NCI-H1092 (cell line): ENCODE measurements at regions not wholly inside any gene's neighbourhood (a gene's known extent, or its start where the extent isn't known, plus 50 kb on each side); places are given as distances from the start of the nearest gene placed in this dataset.
A peak's percentile ranks its signal among the peaks of the same experiment; 100 is the strongest.
"Not testable (repeated sequence)": the region's sequence is repeated elsewhere in the genome, so short reads cannot be mapped to it uniquely, and the experiment has no call there.

Source experiments
- DNase-seq: peaks from one replicate; lab custom pipeline; 2025; lab: John Stamatoyannopoulos, UW

DNA sequence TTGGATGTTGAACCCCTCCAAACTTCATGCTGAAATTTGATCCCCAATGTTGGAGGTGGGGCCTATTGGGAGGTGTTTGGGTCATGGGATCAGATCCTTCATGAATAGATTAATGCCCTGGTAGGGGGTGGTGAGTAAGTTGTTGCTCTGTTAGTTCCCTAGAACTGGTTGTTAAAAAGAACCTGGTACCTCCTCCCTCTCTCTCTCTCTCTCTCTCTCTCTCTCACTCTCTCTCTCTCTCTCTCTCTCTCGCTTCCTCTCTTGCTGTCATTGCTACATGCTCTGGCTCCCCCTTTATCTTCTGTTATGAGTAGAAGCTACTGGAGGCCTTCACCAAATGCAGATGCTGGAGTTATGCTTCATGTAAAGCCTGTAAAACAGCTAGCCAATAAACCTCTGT is 498.2 kb upstream of the NR5A2 start:
- no peak for DNase-seq

GRCh38 chr1:199533361-199533760 is 494.1 kb upstream of the NR5A2 start:
- not testable (repeated sequence) for DNase-seq

GRCh38 chr1:199545780-199546179 is 481.7 kb upstream of the NR5A2 start:
- no peak for DNase-seq

DNA sequence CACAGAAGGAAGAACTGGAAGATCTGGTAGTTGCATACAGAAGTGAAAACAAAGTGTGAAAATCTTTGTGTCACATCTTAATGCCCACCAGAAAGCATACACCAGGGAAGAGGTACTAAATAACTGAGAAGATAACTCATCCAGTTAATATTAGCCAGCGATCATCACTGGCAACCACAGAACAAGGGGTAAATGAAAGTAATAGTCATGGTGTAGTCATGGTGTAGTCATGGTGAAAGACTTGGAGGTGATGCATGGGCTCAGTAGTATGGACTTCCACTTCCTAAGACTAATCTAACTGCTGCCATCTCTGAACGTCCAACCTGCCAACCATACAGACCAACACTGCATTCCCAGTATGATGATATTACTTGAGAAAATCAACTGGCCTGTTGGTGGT is 481.2 kb upstream of the NR5A2 start:
- no peak for DNase-seq

DNA sequence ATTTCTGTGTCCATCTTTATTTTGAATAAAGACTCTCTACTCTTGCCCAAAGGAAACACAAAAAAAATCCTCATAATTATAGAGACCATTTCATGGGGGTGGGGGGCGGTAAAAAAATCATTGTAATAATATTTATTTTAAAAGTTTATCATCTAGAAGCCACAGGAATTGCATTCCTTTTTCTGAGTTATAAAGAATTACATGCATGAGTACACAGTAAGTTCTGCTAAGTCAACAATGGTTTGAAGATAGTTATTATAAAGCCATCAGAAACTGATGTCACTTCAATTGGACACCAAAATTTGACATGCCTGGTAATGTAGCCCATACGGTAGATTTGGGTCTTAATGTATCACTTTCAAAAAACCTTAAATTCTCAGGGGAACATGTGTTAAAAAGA is 478.1 kb upstream of the NR5A2 start:
- no peak for DNase-seq

GRCh38 chr1:199550199-199551065 is 477.1 kb upstream of the NR5A2 start:
- no peak for DNase-seq

DNA sequence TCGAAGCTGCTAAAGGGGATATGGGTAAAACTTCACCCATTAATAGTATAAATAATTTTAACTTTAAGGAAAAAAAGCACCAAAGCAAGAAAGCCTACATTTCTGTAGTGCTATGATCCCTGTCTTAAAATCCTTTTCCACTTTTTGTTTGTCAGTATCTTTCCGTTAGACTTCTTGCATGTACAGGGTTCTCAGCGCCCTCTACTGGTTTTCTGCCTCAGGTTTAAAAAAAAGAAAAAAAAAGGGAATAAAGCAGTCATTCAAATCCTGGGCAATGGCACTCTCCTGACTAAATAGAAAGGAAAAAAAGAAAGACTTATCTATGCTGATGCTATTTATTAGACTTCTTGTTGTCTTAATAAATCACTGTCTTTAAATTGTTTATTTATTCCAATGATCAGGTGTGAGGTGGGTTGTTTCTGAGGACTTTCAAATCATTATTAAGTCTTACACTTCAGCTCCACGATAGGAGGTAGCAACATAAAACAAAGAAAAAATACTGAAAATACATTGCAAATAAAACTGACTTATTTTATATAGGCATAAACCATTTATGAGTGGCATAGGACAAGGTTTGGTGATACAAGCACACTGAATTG is 475.4 kb upstream of the NR5A2 start:
- DNase-seq = peak; percentile 8

DNA sequence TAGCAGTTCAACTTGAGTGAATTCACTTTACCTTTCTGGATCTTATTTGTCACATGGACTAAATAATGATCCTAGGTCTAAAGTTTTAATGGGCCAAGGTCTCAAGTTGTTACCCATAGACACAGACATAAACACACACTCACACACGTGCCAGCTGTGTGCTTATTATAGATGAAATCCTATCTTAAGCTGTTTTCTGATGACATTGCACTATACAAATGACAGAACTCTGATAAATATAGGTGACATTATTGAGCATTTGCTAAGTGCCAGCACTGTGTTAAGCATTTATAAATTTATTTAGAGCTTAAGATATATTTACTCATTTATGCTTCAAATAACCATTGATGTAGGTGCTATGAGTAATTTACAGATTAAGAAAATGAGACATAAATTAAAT is 474.4 kb upstream of the NR5A2 start:
- no peak for DNase-seq

DNA sequence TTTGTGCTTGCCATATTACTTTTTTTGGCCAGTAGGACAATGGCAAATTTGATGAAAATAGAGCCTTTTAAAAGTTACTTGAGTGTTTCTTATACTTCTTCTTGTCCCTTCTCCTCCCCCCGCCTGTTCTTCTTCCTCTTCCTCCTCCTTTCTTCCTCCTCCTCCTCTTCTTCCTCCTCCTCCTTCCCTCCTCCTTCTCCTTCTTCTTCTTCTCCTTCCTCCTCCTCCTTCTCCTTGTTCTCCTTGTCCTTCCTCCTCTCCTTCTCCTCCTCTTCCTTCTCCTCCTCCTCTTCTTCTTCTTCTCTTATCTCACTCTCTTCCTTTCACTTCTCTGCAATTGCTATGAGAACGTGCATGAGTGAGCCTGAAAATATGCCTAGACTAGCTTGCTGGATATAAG is 466.2 kb upstream of the NR5A2 start:
- DNase-seq = no peak

DNA sequence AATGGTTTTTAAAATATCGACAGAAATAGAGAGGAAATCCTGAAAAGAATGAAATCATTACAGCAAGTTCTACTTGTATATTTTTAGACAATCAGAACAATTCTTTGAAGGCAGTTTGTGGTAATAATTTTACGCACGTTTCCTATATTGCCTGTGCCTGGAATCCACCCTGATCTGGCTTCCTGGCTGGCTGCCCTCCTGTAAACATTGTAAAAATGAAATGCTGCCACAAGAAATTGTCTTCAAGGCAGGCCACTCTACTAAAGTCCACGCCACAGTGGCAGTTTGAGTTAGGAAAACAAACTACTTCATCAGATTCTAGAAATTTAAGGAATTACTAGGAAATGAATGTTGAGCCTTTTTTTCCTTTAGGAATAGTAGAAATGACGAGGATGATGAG is 454.5 kb upstream of the NR5A2 start:
- no peak for DNase-seq

GRCh38 chr1:199574950-199575349 is 452.6 kb upstream of the NR5A2 start:
- no peak for DNase-seq

GRCh38 chr1:199580300-199580699 is 447.2 kb upstream of the NR5A2 start:
- DNase-seq = no peak

GRCh38 chr1:199585392-199585791 is 442.1 kb upstream of the NR5A2 start:
- DNase-seq = no peak

DNA sequence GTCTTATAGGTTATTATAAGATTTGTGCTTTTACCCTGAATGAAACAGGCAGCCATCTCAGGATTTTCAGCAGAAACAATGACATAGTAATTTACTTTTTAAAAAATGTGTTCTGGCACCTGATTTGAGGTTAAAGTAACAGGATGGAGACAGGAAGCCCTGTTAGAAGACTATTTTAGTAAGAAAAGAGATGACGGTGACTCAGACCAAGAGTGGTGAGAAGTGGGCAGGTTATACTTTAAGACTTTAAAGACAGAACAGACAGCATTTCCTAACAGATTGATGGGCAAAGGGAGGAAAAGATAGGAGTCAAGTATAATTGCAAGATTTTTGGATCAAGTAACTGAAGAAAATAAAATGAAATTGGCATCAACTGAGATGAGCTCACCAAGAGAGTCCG is 436.8 kb upstream of the NR5A2 start:
- DNase-seq = no peak

GRCh38 chr1:199591468-199591867 is 436.0 kb upstream of the NR5A2 start:
- DNase-seq = no peak

GRCh38 chr1:199593475-199593874 is 434.0 kb upstream of the NR5A2 start:
- DNase-seq = no peak

DNA sequence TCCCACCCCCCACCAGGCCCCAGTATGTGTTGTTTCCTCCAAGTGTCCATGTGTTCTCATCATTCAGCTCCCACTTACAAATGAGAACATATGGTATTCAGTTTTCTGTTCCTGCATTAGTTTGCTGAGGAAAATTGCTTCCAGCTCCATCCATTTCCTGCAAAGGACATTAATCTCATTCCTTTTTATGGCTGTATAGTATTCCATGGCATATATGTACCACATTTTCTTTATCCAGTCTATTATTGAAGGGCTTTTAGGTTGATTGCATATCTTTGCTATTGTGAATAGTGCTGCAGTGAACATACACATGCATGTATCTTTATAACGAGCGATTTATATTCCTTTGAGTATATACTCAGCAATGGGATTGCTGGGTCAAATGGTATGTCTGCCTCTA is 431.1 kb upstream of the NR5A2 start:
- DNase-seq = not testable (repeated sequence)

- DNase-seq = no peak
These were observed 430.4 kb upstream of the NR5A2 start for GRCh38 chr1:199597152-199597551.

- DNase-seq = no peak
These were observed 419.1 kb upstream of the NR5A2 start for GRCh38 chr1:199608414-199608813.

GRCh38 chr1:199612976-199613774 is 414.3 kb upstream of the NR5A2 start:
- no peak for DNase-seq

DNA sequence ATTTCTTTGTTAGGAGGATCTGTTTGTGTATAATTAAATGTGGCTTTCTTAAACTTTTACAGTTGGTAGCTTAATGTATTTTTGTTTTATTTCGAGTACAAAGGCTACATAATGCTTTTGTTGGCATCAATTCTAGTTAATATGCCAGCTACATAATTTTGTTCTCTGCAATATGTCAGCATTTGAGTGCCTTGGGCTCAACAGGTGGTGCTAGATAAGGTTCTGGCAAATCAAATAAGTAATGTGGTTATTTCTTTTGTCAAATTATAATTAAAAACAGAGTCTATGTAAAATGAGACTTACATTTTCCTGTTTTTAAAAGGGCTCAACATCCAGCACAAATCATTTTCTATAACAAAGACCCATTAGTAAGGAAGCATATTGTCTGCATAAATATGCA is 410.6 kb upstream of the NR5A2 start:
- DNase-seq = no peak

GRCh38 chr1:199619223-199619622 is 408.3 kb upstream of the NR5A2 start:
- no peak for DNase-seq

GRCh38 chr1:199626228-199626627 is 401.3 kb upstream of the NR5A2 start:
- DNase-seq = not testable (repeated sequence)
